ENCODE measurements at regions not wholly inside any gene's neighbourhood (a gene's known extent, or its start where the extent isn't known, plus 50 kb on each side); places are given as distances from the start of the nearest gene placed in this dataset.
"Not testable (repeated sequence)": the region's sequence is repeated elsewhere in the genome, so short reads cannot be mapped to it uniquely, and the experiment has no call there.

DNA sequence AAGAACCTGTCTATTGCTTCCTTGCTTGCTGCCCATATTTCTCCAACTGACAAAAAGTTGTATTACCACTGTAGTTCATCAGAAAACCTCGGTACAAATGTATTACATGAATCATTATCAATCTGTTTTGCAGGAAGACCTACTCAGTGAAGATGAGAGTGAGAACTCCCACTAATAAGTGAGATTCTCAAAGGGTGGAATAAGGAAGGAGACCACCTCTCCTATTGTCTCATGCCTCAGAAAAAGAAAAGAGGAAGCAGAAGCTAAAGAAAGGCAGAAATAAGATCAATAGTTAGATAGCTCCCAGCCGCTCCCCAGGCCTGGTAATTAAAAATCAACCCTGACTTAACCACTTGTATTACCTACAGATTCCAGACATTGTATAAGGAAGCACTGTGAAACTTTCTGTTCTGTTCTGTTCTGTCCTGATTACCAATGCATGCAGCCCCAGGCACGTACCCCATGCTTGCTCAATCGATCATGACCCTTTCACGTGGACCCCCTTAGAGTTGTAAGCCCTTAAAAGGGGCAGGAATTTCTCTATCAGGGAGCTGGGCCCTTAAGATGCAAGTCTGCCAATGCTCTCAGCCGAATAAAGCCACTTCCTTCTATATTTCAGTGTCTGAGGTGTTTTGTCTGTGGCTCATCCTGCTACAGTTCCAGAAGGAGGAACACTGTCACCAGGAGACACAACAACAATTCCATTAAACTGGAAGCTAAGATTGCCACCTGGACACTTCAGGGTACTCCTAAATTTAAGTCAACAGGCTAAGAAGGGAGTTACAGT, 152.5 kb upstream of the COX7C start:
- Mint-ChIP-seq H3K27ac (ENCODE audit: unreplicated experiment) (no peak overlapping the region), H3K4me3 (ENCODE audit: low read depth, unreplicated experiment) (no peak overlapping the region), H3K27me3 (ENCODE audit: unreplicated experiment) (no peaks in the 10 kb centered on the region), H3K4me1 (ENCODE audit: low read depth, unreplicated experiment) (peaks cover 12% of the 10 kb centered on the region), H3K36me3 (ENCODE audit: insufficient read depth, unreplicated experiment) (peaks cover 12% of the 10 kb centered on the region), H3K9me3 (ENCODE audit: low read depth, unreplicated experiment) (peaks cover 10% of the 10 kb centered on the region)
- CTCF ChIA-PET: no interaction called here
- intact Hi-C loops (cut with micrococcal nuclease; ENCODE audit: unreplicated experiment): no loop called here
- no peak for DNase-seq
- BruUV-seq (replicated peaks): no TSS peak
- TF ChIP-seq, protein P1, sequence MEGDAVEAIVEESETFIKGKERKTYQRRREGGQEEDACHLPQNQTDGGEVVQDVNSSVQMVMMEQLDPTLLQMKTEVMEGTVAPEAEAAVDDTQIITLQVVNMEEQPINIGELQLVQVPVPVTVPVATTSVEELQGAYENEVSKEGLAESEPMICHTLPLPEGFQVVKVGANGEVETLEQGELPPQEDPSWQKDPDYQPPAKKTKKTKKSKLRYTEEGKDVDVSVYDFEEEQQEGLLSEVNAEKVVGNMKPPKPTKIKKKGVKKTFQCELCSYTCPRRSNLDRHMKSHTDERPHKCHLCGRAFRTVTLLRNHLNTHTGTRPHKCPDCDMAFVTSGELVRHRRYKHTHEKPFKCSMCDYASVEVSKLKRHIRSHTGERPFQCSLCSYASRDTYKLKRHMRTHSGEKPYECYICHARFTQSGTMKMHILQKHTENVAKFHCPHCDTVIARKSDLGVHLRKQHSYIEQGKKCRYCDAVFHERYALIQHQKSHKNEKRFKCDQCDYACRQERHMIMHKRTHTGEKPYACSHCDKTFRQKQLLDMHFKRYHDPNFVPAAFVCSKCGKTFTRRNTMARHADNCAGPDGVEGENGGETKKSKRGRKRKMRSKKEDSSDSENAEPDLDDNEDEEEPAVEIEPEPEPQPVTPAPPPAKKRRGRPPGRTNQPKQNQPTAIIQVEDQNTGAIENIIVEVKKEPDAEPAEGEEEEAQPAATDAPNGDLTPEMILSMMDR (IDR thresholded peaks at IDR 0.05; ENCODE audit: unreplicated experiment): no peak

DNA sequence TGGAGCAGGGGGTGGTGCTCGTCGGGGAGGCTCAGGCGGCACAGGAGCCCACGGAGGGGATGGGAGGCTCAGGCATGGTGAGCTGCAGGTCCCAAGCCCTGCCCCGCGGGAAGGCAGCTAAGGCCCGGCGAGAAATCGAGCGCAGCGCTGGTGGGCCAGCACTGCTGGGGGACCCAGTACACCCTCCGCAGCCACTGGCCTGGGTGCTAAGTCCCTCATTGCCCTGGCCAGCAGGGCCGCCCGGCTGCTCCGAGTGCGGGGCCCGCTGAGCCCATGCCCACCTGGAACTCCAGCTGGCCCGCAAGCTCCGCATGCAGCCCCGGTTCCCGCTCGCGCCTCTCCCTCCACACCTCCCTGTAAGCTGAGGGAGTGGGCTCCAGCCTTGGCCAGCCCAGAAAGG, 151.0 kb upstream of the COX7C start:
- H3K4me3 Mint-ChIP-seq (ENCODE audit: low read depth, unreplicated experiment); intact Hi-C loops (cut with micrococcal nuclease; ENCODE audit: unreplicated experiment); CTCF ChIA-PET; H3K27ac Mint-ChIP-seq (ENCODE audit: unreplicated experiment); H3K9me3 Mint-ChIP-seq (ENCODE audit: low read depth, unreplicated experiment); BruUV-seq (replicated peaks); DNase-seq; H3K4me1 Mint-ChIP-seq (ENCODE audit: low read depth, unreplicated experiment); H3K36me3 Mint-ChIP-seq (ENCODE audit: insufficient read depth, unreplicated experiment); H3K27me3 Mint-ChIP-seq (ENCODE audit: unreplicated experiment): not testable (repeated sequence)

DNA sequence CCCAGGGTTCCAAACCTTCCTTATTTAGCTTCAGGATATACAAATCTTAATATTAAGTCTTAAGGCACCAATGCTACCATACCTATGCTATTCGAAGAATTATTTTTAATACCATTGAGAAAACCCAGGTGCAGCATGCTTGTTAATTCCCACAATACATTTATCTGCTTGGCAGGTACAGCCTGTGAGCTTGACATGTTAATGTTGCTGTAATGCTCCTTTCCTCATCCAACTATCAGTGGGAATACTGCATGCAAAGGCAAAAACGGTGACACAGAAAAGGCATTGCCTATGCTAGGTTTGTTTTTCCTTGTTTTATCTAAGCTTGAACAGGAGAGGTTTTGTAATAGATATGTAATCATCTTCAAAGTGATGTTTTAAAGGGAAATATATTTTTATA, 135.7 kb upstream of the COX7C start:
- intact Hi-C loops (cut with micrococcal nuclease; ENCODE audit: unreplicated experiment): no loop called here
- H3K27ac Mint-ChIP-seq (ENCODE audit: unreplicated experiment): no peak overlapping the region

DNA sequence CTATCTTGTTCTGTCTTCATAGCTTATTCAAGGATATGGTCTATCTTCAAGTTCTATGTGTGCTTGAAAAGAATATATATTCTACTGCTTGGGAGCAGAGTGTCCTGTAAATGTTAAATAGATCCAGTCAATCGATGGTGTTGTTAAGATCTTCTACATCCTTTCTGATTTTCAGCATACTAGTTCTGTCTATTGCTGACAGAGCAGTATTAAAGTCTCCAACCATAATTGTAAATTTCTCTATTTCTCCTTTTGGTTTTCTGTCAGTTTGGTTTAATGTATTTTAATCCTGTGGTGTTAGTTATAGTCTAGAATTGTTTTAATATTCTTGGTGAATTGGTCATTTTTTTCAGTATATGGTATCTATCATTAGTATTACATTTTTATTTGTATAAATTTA, 124.0 kb upstream of the COX7C start:
- Mint-ChIP-seq H3K4me1 (ENCODE audit: low read depth, unreplicated experiment) (peaks cover 3% of the 10 kb centered on the region), H3K27ac (ENCODE audit: unreplicated experiment) (no peak overlapping the region), H3K36me3 (ENCODE audit: insufficient read depth, unreplicated experiment) (no peaks in the 10 kb centered on the region), H3K9me3 (ENCODE audit: low read depth, unreplicated experiment) (no peaks in the 10 kb centered on the region), H3K4me3 (ENCODE audit: low read depth, unreplicated experiment) (no peak overlapping the region), H3K27me3 (ENCODE audit: unreplicated experiment) (no peaks in the 10 kb centered on the region)
- TF ChIP-seq, protein P1 (IDR thresholded peaks at IDR 0.05; ENCODE audit: unreplicated experiment): no peak
- intact Hi-C loops (cut with micrococcal nuclease; ENCODE audit: unreplicated experiment): loop anchor here (10.0 kb wide), 1 partner anchor 99 kb away; no protein-coding TSS in a partner anchor
- no TSS peak for BruUV-seq (replicated peaks)
- CTCF ChIA-PET: no interaction called here
- no peak for DNase-seq

More for the DNA sequence above, 135.7 kb upstream of the COX7C start:
- TF ChIP-seq, protein P1 (IDR thresholded peaks at IDR 0.05; ENCODE audit: unreplicated experiment): no peak
- H3K9me3 Mint-ChIP-seq (ENCODE audit: low read depth, unreplicated experiment): peaks cover 5% of the 10 kb centered on the region
- no peaks in the 10 kb centered on the region for H3K27me3 Mint-ChIP-seq (ENCODE audit: unreplicated experiment)
- no peaks in the 10 kb centered on the region for H3K4me1 Mint-ChIP-seq (ENCODE audit: low read depth, unreplicated experiment)
- H3K4me3 Mint-ChIP-seq (ENCODE audit: low read depth, unreplicated experiment): no peak overlapping the region
- CTCF ChIA-PET: no interaction called here
- no TSS peak for BruUV-seq (replicated peaks)
- DNase-seq: no peak
- no peaks in the 10 kb centered on the region for H3K36me3 Mint-ChIP-seq (ENCODE audit: insufficient read depth, unreplicated experiment)

DNA sequence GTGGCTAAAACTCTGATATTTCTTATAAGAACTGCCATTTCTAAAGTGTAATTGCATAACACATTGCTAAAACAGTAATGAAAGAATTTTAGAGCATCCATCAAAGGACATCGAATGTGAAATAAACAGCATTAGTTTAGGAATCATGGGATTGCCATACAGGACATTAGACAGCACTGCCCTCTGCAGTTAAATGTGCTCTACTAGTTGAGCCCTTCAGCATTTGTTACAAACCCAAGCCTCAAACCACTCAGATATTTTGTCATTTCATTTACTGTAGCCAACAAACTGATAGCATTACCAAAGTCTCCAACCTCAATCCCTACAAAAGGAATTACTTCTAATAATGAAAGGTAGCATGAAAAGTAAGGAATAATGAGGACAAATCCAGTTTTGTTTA, 116.8 kb upstream of the COX7C start:
- Mint-ChIP-seq H3K4me3 (ENCODE audit: low read depth, unreplicated experiment) (no peak overlapping the region), H3K36me3 (ENCODE audit: insufficient read depth, unreplicated experiment) (no peaks in the 10 kb centered on the region), H3K4me1 (ENCODE audit: low read depth, unreplicated experiment) (no peaks in the 10 kb centered on the region), H3K9me3 (ENCODE audit: low read depth, unreplicated experiment) (no peaks in the 10 kb centered on the region), H3K27ac (ENCODE audit: unreplicated experiment) (no peak overlapping the region), H3K27me3 (ENCODE audit: unreplicated experiment) (no peaks in the 10 kb centered on the region)
- no TSS peak for BruUV-seq (replicated peaks)
- intact Hi-C loops (cut with micrococcal nuclease; ENCODE audit: unreplicated experiment): loop anchor here (2.0 kb wide), 1 partner anchor 192 kb away; no protein-coding TSS in a partner anchor
- DNase-seq: peak; percentile 34
- CTCF ChIA-PET: no interaction called here
- TF ChIP-seq, protein P1 (IDR thresholded peaks at IDR 0.05; ENCODE audit: unreplicated experiment): peak; percentile 44
